MM.1S (cell line): ENCODE measurements at regions not wholly inside any gene's neighbourhood (a gene's known extent, or its start where the extent isn't known, plus 50 kb on each side); places are given as distances from the start of the nearest gene placed in this dataset.

ENCODE experiments used
- DNase-seq: peaks from one replicate; pipeline ENCODE4 v3.0.0-alpha.2; 2015
- H2AFZ ChIP-seq: fragments of 300-600 bp; sonication (generic); 2 replicates; pipeline ENCODE4 v1.6.0; 2016; ENCODE audit warnings: antibody characterized with exemption, low read length
- H3F3A ChIP-seq: fragments of 300-600 bp; sonication (generic); 2 replicates; pipeline ENCODE4 v1.6.1; 2016; ENCODE audit warnings: mild to moderate bottlenecking, antibody characterized with exemption, low read length, moderate library complexity, mixed read lengths; ENCODE audit not compliant: insufficient read depth
- H3K27ac ChIP-seq: fragments of 300-600 bp; sonication (generic); 2 replicates; pipeline ENCODE4 v1.5.1; 2016; ENCODE audit warnings: mild to moderate bottlenecking, low read length
- H3K27me3 ChIP-seq: fragments of 300-600 bp; sonication (generic); replicated peaks from 2 replicates; pipeline ENCODE4 v1.6.0; 2016; ENCODE audit warnings: low read length; ENCODE audit not compliant: insufficient read depth
- H3K36me3 ChIP-seq: fragments of 300-600 bp; sonication (generic); replicated peaks from 2 replicates; pipeline ENCODE4 v1.6.1; 2016; ENCODE audit warnings: mild to moderate bottlenecking, low read length, mixed read lengths; ENCODE audit not compliant: insufficient read depth
- H3K4me1 ChIP-seq: fragments of 300-600 bp; sonication (generic); 2 replicates; pipeline ENCODE4 v1.6.1; 2016; ENCODE audit warnings: low read length, mixed read lengths
- H3K4me2 ChIP-seq: fragments of 300-600 bp; sonication (generic); 2 replicates; pipeline ENCODE4 v1.6.0; 2016; ENCODE audit warnings: low read depth, low read length
- H3K4me3 ChIP-seq: fragments of 300-600 bp; sonication (generic); 2 replicates; pipeline ENCODE4 v1.5.1; 2016; ENCODE audit warnings: low read length, mixed read lengths
- H3K79me2 ChIP-seq: fragments of 300-600 bp; sonication (generic); 2 replicates; pipeline ENCODE4 v1.6.1; 2016; ENCODE audit warnings: mixed run types, low read length, mixed read lengths
- H3K9ac ChIP-seq: fragments of 300-600 bp; sonication (generic); 2 replicates; pipeline ENCODE4 v1.6.1; 2016; ENCODE audit warnings: low read length, mixed read lengths
- H3K9me2 ChIP-seq: fragments of 300-600 bp; sonication (generic); replicated peaks from 2 replicates; pipeline ENCODE4 v1.6.1; 2016; ENCODE audit warnings: mild to moderate bottlenecking, low read length, mixed read lengths; ENCODE audit not compliant: insufficient read depth
- H3K9me3 ChIP-seq: fragments of 300-600 bp; sonication (generic); replicated peaks from 2 replicates; pipeline ENCODE4 v1.6.1; 2016; ENCODE audit warnings: mild to moderate bottlenecking, low read length, mixed read lengths; ENCODE audit not compliant: insufficient read depth
- H4K20me1 ChIP-seq: fragments of 300-600 bp; sonication (generic); 2 replicates; pipeline ENCODE4 v1.6.1; 2016; ENCODE audit warnings: mild to moderate bottlenecking, low read length, moderate library complexity, mixed read lengths; ENCODE audit not compliant: insufficient read depth
- CTCF ChIP-seq: fragments of 300-600 bp; sonication (generic); IDR thresholded peaks from 2 replicates; pipeline ENCODE4 v1.5.1; 2016; ENCODE audit warnings: antibody characterized with exemption, low read length, mixed read lengths
- EZH2 ChIP-seq: fragments of 300-600 bp; sonication (generic); optimal IDR thresholded peaks from 2 replicates; pipeline ENCODE3; 2017; ENCODE audit warnings: low read depth, mild to moderate bottlenecking, antibody characterized with exemption, low read length, mixed read lengths
- EZH2phosphoT487 ChIP-seq: fragments of 300-600 bp; sonication (generic); IDR thresholded peaks from 2 replicates; pipeline ENCODE4 v1.6.1; 2018; ENCODE audit warnings: antibody characterized with exemption, low read length

- H3K4me1 ChIP-seq: no peaks in the 10 kb centered on the region
- H3F3A ChIP-seq: no peaks in the 10 kb centered on the region
- H3K4me3 ChIP-seq: no peak overlapping the region
- no peaks in the 10 kb centered on the region for H3K36me3 ChIP-seq
- H4K20me1 ChIP-seq: no peaks in the 10 kb centered on the region
- H3K79me2 ChIP-seq: no peaks in the 10 kb centered on the region
- DNase-seq: no peak
- no peak overlapping the region for H3K9ac ChIP-seq
- no peaks in the 10 kb centered on the region for H3K9me3 ChIP-seq
- no peak overlapping the region for H3K4me2 ChIP-seq
- no peak overlapping the region for H3K27ac ChIP-seq
- H3K27me3 ChIP-seq: no peaks in the 10 kb centered on the region
- no peaks in the 10 kb centered on the region for H3K9me2 ChIP-seq
- no peak overlapping the region for H2AFZ ChIP-seq
- TF ChIP-seq EZH2: no peak
- no peak for TF ChIP-seq CTCF
- TF ChIP-seq EZH2phosphoT487: no peak
Observed at GRCh38 chr9:93819905-93820304, 135.2 kb downstream of the BARX1 start.

- no peaks in the 10 kb centered on the region for H3K9me2 ChIP-seq
- no peak overlapping the region for H3K4me2 ChIP-seq
- no peak for DNase-seq
- H3K36me3 ChIP-seq: no peaks in the 10 kb centered on the region
- no peaks in the 10 kb centered on the region for H3K4me1 ChIP-seq
- TF ChIP-seq EZH2phosphoT487: no peak
- TF ChIP-seq EZH2: no peak
- TF ChIP-seq CTCF: no peak
- no peaks in the 10 kb centered on the region for H3F3A ChIP-seq
- H3K4me3 ChIP-seq: no peak overlapping the region
- H2AFZ ChIP-seq: no peak overlapping the region
- H3K9me3 ChIP-seq: no peaks in the 10 kb centered on the region
- no peak overlapping the region for H3K27ac ChIP-seq
- H4K20me1 ChIP-seq: no peaks in the 10 kb centered on the region
- H3K27me3 ChIP-seq: no peaks in the 10 kb centered on the region
- no peaks in the 10 kb centered on the region for H3K79me2 ChIP-seq
- no peak overlapping the region for H3K9ac ChIP-seq
Observed at GRCh38 chr9:93818827-93819472, 136.2 kb downstream of the BARX1 start.

- TF ChIP-seq CTCF (no peak), EZH2 (no peak), EZH2phosphoT487 (no peak)
- Histone ChIP-seq H3K27me3 (no peaks in the 10 kb centered on the region), H3K4me3 (no peak overlapping the region), H3F3A (no peaks in the 10 kb centered on the region), H3K9ac (no peak overlapping the region), H3K4me2 (no peak overlapping the region), H3K4me1 (no peaks in the 10 kb centered on the region), H3K36me3 (no peaks in the 10 kb centered on the region), H2AFZ (no peak overlapping the region), H3K79me2 (no peaks in the 10 kb centered on the region), H3K27ac (no peak overlapping the region), H3K9me3 (no peaks in the 10 kb centered on the region), H3K9me2 (no peaks in the 10 kb centered on the region), H4K20me1 (no peaks in the 10 kb centered on the region)
- no peak for DNase-seq
Observed at GRCh38 chr9:93818237-93818636, 136.9 kb downstream of the BARX1 start.
